ENCODE measurements at regions not wholly inside any gene's neighbourhood (a gene's known extent, or its start where the extent isn't known, plus 50 kb on each side); places are given as distances from the start of the nearest gene placed in this dataset.
"Not testable (repeated sequence)": the region's sequence is repeated elsewhere in the genome, so short reads cannot be mapped to it uniquely, and the experiment has no call there.

- no peak for ATAC-seq
- TF ChIP-seq POU6F1 (CRISPR knock-in tag; IDR thresholded peaks at IDR 0.05; ENCODE audit: borderline replicate concordance, low read depth) (no peak), TCF4 (CRISPR knock-in tag; IDR thresholded peaks at IDR 0.05; ENCODE audit: borderline replicate concordance) (no peak), BACH2 (CRISPR knock-in tag; IDR thresholded peaks at IDR 0.05; ENCODE audit: borderline replicate concordance) (no peak), CREB5 (CRISPR knock-in tag; IDR thresholded peaks at IDR 0.05; ENCODE audit: low read depth) (no peak), PATZ1 (CRISPR knock-in tag; IDR thresholded peaks at IDR 0.05; ENCODE audit: borderline replicate concordance) (no peak), ZC3H10 (CRISPR knock-in tag; IDR thresholded peaks at IDR 0.05) (no peak), RARB (CRISPR knock-in tag; IDR thresholded peaks at IDR 0.05) (no peak), ARNTL (CRISPR knock-in tag; IDR thresholded peaks at IDR 0.05; ENCODE audit: borderline replicate concordance, low read depth) (no peak), CSRNP3 (CRISPR knock-in tag; IDR thresholded peaks at IDR 0.05) (no peak), PPARA (CRISPR knock-in tag; IDR thresholded peaks at IDR 0.05; ENCODE audit: borderline replicate concordance) (no peak), TSHZ2 (CRISPR knock-in tag; IDR thresholded peaks at IDR 0.05) (no peak), ZNF565 (CRISPR knock-in tag; conservative IDR thresholded peaks at IDR 0.05; ENCODE audit: low read depth) (no peak), SNAI2 (CRISPR knock-in tag; IDR thresholded peaks at IDR 0.05) (no peak), ISL1 (CRISPR knock-in tag; IDR thresholded peaks at IDR 0.05) (no peak), ZFP30 (CRISPR knock-in tag; IDR thresholded peaks at IDR 0.05) (no peak), CSDC2 (CRISPR knock-in tag; IDR thresholded peaks at IDR 0.05) (no peak)
Observed at GRCh38 chr18:24616653-24617052, 156.2 kb downstream of the HRH4 start.

GRCh38 chr18:24624421-24624820 is 164.0 kb downstream of the HRH4 start:
- not testable (repeated sequence) for ATAC-seq

GRCh38 chr18:24627644-24628315 is 167.3 kb downstream of the HRH4 start:
- no peak for ATAC-seq
- TF ChIP-seq OSR1 (CRISPR knock-in tag; IDR thresholded peaks at IDR 0.05): no peak
- TF ChIP-seq ARNTL (CRISPR knock-in tag; IDR thresholded peaks at IDR 0.05; ENCODE audit: borderline replicate concordance, low read depth): no peak
- no peak for TF ChIP-seq GLIS3 (CRISPR knock-in tag; IDR thresholded peaks at IDR 0.05)
- no peak for TF ChIP-seq TCF4 (CRISPR knock-in tag; IDR thresholded peaks at IDR 0.05; ENCODE audit: borderline replicate concordance)
- no peak for TF ChIP-seq POU6F1 (CRISPR knock-in tag; IDR thresholded peaks at IDR 0.05; ENCODE audit: borderline replicate concordance, low read depth)
- no peak for TF ChIP-seq ZNF565 (CRISPR knock-in tag; conservative IDR thresholded peaks at IDR 0.05; ENCODE audit: low read depth)
- TF ChIP-seq TOX (CRISPR knock-in tag; IDR thresholded peaks at IDR 0.05; ENCODE audit: borderline replicate concordance): no peak
- TF ChIP-seq PPARA (CRISPR knock-in tag; IDR thresholded peaks at IDR 0.05; ENCODE audit: borderline replicate concordance): no peak
- TF ChIP-seq ZNF70 (CRISPR knock-in tag; IDR thresholded peaks at IDR 0.05): no peak
- no peak for TF ChIP-seq TSHZ2 (CRISPR knock-in tag; IDR thresholded peaks at IDR 0.05)
- no peak for TF ChIP-seq ESRRG (CRISPR knock-in tag; IDR thresholded peaks at IDR 0.05)
- TF ChIP-seq CSDC2 (CRISPR knock-in tag; IDR thresholded peaks at IDR 0.05): no peak
- TF ChIP-seq BACH2 (CRISPR knock-in tag; IDR thresholded peaks at IDR 0.05; ENCODE audit: borderline replicate concordance): no peak
- TF ChIP-seq ZFP30 (CRISPR knock-in tag; IDR thresholded peaks at IDR 0.05): no peak
- TF ChIP-seq SNAI2 (CRISPR knock-in tag; IDR thresholded peaks at IDR 0.05): no peak

All from SK-N-SH treated with all-trans-retinoic acid at 6 μM for 48 hours (cell line).